OCI-LY1 (cell line): ENCODE measurements at regions not wholly inside any gene's neighbourhood (a gene's known extent, or its start where the extent isn't known, plus 50 kb on each side); places are given as distances from the start of the nearest gene placed in this dataset.

ENCODE experiments used
- H2AFZ ChIP-seq: fragments of 200-600 bp; sonication (generic), shearing (Covaris generic); 2 replicates; pipeline ENCODE4 v1.6.0; 2014; ENCODE audit warnings: antibody characterized with exemption, mild to moderate bottlenecking, low read length
- H3F3A ChIP-seq: fragments of 200-600 bp; sonication (generic), shearing (Covaris generic); 2 replicates; pipeline ENCODE4 v1.6.0; 2014; ENCODE audit warnings: mild to moderate bottlenecking, antibody characterized with exemption, low read length, moderate library complexity; ENCODE audit not compliant: insufficient read depth
- H3K27ac ChIP-seq: fragments of 200-600 bp; sonication (generic); 2 replicates; pipeline ENCODE4 v1.5.1; 2014; ENCODE audit warnings: low read length, mixed run types, mild to moderate bottlenecking, low read depth; ENCODE audit not compliant: poor library complexity, severe bottlenecking
- H3K27me3 ChIP-seq: fragments of 200-600 bp; sonication (generic); 2 replicates; pipeline ENCODE4 v1.6.0; 2014; ENCODE audit warnings: antibody characterized with exemption, mild to moderate bottlenecking, low read length, moderate library complexity; ENCODE audit not compliant: insufficient read depth
- H3K36me3 ChIP-seq: fragments of 200-600 bp; sonication (generic); 2 replicates; pipeline ENCODE4 v1.6.1; 2014; ENCODE audit warnings: mild to moderate bottlenecking, antibody characterized with exemption, low read length, moderate library complexity, mixed read lengths; ENCODE audit not compliant: insufficient read depth
- H3K4me1 ChIP-seq: fragments of 200-600 bp; sonication (generic); 2 replicates; pipeline ENCODE4 v1.5.1; 2014; ENCODE audit warnings: mild to moderate bottlenecking, low read length, moderate library complexity; ENCODE audit not compliant: insufficient read depth, severe bottlenecking
- H3K4me2 ChIP-seq: fragments of 200-600 bp; sonication (generic), shearing (Covaris generic); 2 replicates; pipeline ENCODE4 v1.6.1; 2014; ENCODE audit warnings: low read length
- H3K4me3 ChIP-seq: fragments of 200-600 bp; sonication (generic); 2 replicates; pipeline ENCODE4 v1.5.1; 2014; ENCODE audit warnings: low read length, low read depth, mild to moderate bottlenecking, mixed read lengths; ENCODE audit not compliant: poor library complexity, severe bottlenecking
- H3K79me2 ChIP-seq: fragments of 200-600 bp; shearing (Covaris generic); 2 replicates; pipeline ENCODE4 v1.6.1; 2016; ENCODE audit warnings: mixed run types, low read length, mixed read lengths; ENCODE audit not compliant: insufficient read depth
- H3K9ac ChIP-seq: fragments of 200-600 bp; sonication (generic), shearing (Covaris generic); 2 replicates; pipeline ENCODE4 v1.6.1; 2014; ENCODE audit warnings: mild to moderate bottlenecking, low read length, mixed read lengths
- H3K9me2 ChIP-seq: fragments of 200-600 bp; sonication (generic), shearing (Covaris generic); 2 replicates; pipeline ENCODE4 v1.6.1; 2014; ENCODE audit warnings: low read depth, mild to moderate bottlenecking, low read length, mixed read lengths
- H3K9me3 ChIP-seq: fragments of 200-600 bp; shearing (Covaris generic); 2 replicates; pipeline ENCODE4 v1.6.1; 2014; ENCODE audit warnings: low read length, mixed read lengths
- H4K20me1 ChIP-seq: fragments of 200-600 bp; sonication (generic), shearing (Covaris generic); 2 replicates; pipeline ENCODE4 v1.6.0; 2016; ENCODE audit warnings: mild to moderate bottlenecking, low read length; ENCODE audit not compliant: insufficient read depth
- EZH2 ChIP-seq: fragments of 200-600 bp; sonication (generic), shearing (Covaris generic); IDR thresholded peaks from 2 replicates; pipeline ENCODE4 v1.8.0; 2017; ENCODE audit warnings: borderline replicate concordance, mixed run types, mild to moderate bottlenecking, antibody characterized with exemption, low read length, moderate library complexity, mixed read lengths
- TF ChIP-seq, protein P1 (sequence below): fragments of 200-600 bp; sonication (generic), shearing (Covaris generic); IDR thresholded peaks from 2 replicates; pipeline ENCODE4 v1.5.1; 2017; ENCODE audit warnings: mild to moderate bottlenecking, antibody characterized with exemption, low read length, moderate library complexity, mixed read lengths

DNA sequence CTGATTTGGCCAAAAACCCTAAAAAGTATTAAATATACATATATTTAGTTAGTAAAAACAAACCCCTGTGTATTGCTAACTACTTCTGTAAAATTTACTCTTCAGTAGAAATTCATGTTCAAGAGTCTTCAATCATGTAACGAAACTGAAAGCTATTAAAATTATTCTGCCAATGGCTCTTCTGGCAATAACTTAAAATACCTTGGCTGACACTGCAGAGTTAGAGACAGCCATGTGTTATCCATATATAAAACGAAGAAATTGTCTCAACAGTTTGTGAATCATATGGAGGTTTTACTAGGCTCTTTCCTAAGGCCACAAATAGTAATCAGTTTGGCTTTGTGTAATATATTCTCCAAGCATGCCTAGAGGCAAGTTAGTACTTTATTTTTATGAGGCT is 357.2 kb downstream of the COL11A1 start:
- H3K9ac ChIP-seq, result no peak overlapping the region
- H3K4me2 ChIP-seq, result no peak overlapping the region
- no peaks in the 10 kb centered on the region for H3K4me1 ChIP-seq
- H3K4me3 ChIP-seq, result no peak overlapping the region
- no peak for TF ChIP-seq EZH2
- TF ChIP-seq, protein P1, sequence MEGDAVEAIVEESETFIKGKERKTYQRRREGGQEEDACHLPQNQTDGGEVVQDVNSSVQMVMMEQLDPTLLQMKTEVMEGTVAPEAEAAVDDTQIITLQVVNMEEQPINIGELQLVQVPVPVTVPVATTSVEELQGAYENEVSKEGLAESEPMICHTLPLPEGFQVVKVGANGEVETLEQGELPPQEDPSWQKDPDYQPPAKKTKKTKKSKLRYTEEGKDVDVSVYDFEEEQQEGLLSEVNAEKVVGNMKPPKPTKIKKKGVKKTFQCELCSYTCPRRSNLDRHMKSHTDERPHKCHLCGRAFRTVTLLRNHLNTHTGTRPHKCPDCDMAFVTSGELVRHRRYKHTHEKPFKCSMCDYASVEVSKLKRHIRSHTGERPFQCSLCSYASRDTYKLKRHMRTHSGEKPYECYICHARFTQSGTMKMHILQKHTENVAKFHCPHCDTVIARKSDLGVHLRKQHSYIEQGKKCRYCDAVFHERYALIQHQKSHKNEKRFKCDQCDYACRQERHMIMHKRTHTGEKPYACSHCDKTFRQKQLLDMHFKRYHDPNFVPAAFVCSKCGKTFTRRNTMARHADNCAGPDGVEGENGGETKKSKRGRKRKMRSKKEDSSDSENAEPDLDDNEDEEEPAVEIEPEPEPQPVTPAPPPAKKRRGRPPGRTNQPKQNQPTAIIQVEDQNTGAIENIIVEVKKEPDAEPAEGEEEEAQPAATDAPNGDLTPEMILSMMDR, result no peak
- H3F3A ChIP-seq, result no peaks in the 10 kb centered on the region
- H3K9me2 ChIP-seq, result no peaks in the 10 kb centered on the region; the same call in 1 of the 2 replicates
- H3K79me2 ChIP-seq, result no peaks in the 10 kb centered on the region
- H2AFZ ChIP-seq, result no peak overlapping the region
- H3K27me3 ChIP-seq, result no peaks in the 10 kb centered on the region
- no peak overlapping the region for H3K27ac ChIP-seq
- H3K9me3 ChIP-seq, result no peaks in the 10 kb centered on the region
- no peaks in the 10 kb centered on the region for H4K20me1 ChIP-seq
- no peaks in the 10 kb centered on the region for H3K36me3 ChIP-seq

DNA sequence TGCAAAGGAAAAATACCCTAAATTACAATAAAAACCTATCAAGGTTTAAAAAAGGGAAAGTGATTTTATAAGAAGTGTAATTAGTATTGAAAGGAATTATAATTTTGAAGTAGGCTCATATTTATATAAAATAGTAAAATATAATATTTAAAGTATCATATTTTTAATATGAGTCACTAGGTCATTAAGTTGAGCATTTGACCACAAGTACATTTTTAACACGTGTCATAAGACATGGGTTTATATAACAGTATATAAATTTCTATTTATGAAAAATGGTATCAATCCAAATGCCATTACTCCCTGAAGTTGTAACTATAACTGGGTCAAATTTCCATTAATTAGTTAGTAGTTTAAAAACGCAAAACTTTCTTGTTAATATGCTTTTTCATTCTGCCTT is 365.9 kb downstream of the COL11A1 start:
- TF ChIP-seq EZH2, result no peak
- TF ChIP-seq, protein P1, result no peak
- no peak overlapping the region for H3K9ac ChIP-seq
- H3K79me2 ChIP-seq, result no peaks in the 10 kb centered on the region
- no peaks in the 10 kb centered on the region for H3K27me3 ChIP-seq
- no peak overlapping the region for H3K4me3 ChIP-seq
- no peaks in the 10 kb centered on the region for H3K36me3 ChIP-seq
- H3F3A ChIP-seq, result no peaks in the 10 kb centered on the region
- no peaks in the 10 kb centered on the region for H3K9me3 ChIP-seq
- H3K27ac ChIP-seq, result no peak overlapping the region
- no peaks in the 10 kb centered on the region for H4K20me1 ChIP-seq
- H3K4me2 ChIP-seq, result no peak overlapping the region
- H2AFZ ChIP-seq, result no peak overlapping the region
- H3K4me1 ChIP-seq, result no peaks in the 10 kb centered on the region
- H3K9me2 ChIP-seq, result no peaks in the 10 kb centered on the region; the same call in 1 of the 2 replicates

DNA sequence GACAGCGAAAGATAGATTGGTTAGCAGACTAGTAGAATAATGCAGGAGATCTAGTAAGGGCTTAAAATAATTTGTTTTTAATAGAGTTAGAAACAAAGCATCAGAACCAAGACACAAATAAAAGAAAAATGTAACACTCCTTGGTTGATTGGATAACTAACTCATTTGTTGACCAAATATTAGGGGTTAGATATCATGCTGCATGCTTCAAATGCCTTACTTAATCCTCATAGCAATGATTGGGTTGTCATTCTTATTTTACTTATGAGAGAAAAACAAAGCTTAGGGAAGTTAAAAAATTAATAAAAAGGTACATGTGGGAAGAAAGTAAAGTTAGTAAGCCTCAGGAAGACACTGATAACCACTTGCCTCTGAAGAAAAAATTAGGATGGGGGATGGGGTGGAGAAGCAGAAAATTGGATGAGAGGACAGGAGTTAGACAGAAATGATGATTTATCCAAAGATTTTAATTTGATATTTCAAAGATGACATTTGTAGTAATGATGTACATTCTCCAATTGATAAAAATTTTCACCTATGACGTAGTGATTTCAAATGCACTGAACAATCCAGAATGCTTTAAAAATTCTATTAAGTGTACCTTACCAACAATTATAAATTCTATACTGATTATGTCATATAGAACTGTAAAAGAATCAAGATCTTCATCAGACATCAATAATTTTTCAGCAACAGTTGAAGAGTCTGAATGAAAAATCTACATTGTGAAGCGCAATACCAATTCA is 374.7 kb downstream of the COL11A1 start:
- Histone ChIP-seq H3K4me1 (no peaks in the 10 kb centered on the region), H3K9ac (no peak overlapping the region), H3K79me2 (no peaks in the 10 kb centered on the region), H2AFZ (no peak overlapping the region), H3K9me3 (no peaks in the 10 kb centered on the region), H3K36me3 (no peaks in the 10 kb centered on the region), H4K20me1 (no peaks in the 10 kb centered on the region), H3K27ac (no peak overlapping the region), H3K4me2 (no peak overlapping the region), H3K27me3 (no peaks in the 10 kb centered on the region), H3F3A (no peaks in the 10 kb centered on the region; the same call in 1 of the 2 replicates), H3K4me3 (no peak overlapping the region), H3K9me2 (no peaks in the 10 kb centered on the region)
- TF ChIP-seq, protein P1, result no peak
- no peak for TF ChIP-seq EZH2
